Mesothelial cell of epicardium (in vitro differentiated cells): ENCODE measurements at regions not wholly inside any gene's neighbourhood (a gene's known extent, or its start where the extent isn't known, plus 50 kb on each side); places are given as distances from the start of the nearest gene placed in this dataset.

ENCODE experiments used
- DNase-seq, 2 experiments: peaks; one replicate each; pipeline ENCODE4 v3.0.0; 2021; ENCODE audit warnings: low spot score in 2 of 2; ENCODE audit not compliant: unreplicated experiment in 2 of 2
- H3K27ac Mint-ChIP-seq: 2 replicates; pipeline ENCODE4 v1.8.0; 2021; ENCODE audit warnings: mixed read lengths
- H3K27me3 Mint-ChIP-seq: 2 replicates; pipeline ENCODE4 v1.8.0; 2021; ENCODE audit warnings: low read depth, mixed read lengths
- H3K36me3 Mint-ChIP-seq: 2 replicates; pipeline ENCODE4 v1.8.0; 2021; ENCODE audit warnings: mixed read lengths
- H3K4me1 Mint-ChIP-seq: 2 replicates; pipeline ENCODE4 v1.8.0; 2021; ENCODE audit warnings: mixed read lengths
- H3K4me3 Mint-ChIP-seq: 2 replicates; pipeline ENCODE4 v1.8.0; 2021; ENCODE audit warnings: mild to moderate bottlenecking, moderate library complexity, mixed read lengths
- H3K9me3 Mint-ChIP-seq: 2 replicates; pipeline ENCODE4 v1.8.0; 2021; ENCODE audit warnings: mixed read lengths
- CTCF ChIP-seq: fragments of 200-600 bp; sonication (generic); IDR thresholded peaks from one replicate; pipeline ENCODE4 v1.5.0; 2021; ENCODE audit warnings: antibody characterized with exemption; ENCODE audit not compliant: unreplicated experiment

GRCh38 chr10:91012502-91012901 is 91.6 kb upstream of the ANKRD1 start:
- Mint-ChIP-seq H3K9me3 (peaks cover 8% of the 10 kb centered on the region), H3K4me1 (no peaks in the 10 kb centered on the region), H3K36me3 (no peaks in the 10 kb centered on the region), H3K27ac (no peak overlapping the region), H3K27me3 (peaks cover 2% of the 10 kb centered on the region), H3K4me3 (no peak overlapping the region)
- no peak for TF ChIP-seq CTCF
- DNase-seq = no peak

GRCh38 chr10:91013985-91014384 is 93.1 kb upstream of the ANKRD1 start:
- peaks cover 8% of the 10 kb centered on the region for H3K9me3 Mint-ChIP-seq
- no peak overlapping the region for H3K27ac Mint-ChIP-seq
- no peaks in the 10 kb centered on the region for H3K4me1 Mint-ChIP-seq
- H3K27me3 Mint-ChIP-seq = peaks cover 6% of the 10 kb centered on the region
- H3K36me3 Mint-ChIP-seq = no peaks in the 10 kb centered on the region
- no peak for TF ChIP-seq CTCF
- DNase-seq = no peak
- no peak overlapping the region for H3K4me3 Mint-ChIP-seq

DNA sequence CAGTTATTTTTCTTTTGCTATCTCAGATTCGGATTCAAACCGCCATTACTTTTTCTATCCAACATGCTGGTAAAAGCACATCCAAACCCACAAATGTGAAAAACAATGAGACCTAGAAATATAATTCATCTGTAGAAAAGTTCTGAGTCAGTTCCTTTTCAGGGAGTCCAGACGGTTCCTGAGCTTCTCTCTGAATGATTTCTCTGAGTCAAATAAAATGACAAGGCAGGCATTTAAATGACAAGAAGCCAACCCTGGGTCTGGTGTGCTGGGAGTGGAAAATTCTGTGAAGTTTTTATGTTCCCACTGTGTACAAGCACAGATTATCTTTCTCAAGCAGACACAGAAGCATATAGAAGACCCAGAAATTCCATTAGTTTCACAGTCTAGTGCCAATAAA is 96.3 kb upstream of the ANKRD1 start:
- Mint-ChIP-seq H3K27me3 (peaks cover 6% of the 10 kb centered on the region), H3K36me3 (no peaks in the 10 kb centered on the region), H3K4me3 (no peak overlapping the region)

GRCh38 chr10:91021901-91022300 is 101.0 kb upstream of the ANKRD1 start:
- peaks cover 23% of the 10 kb centered on the region for H3K4me1 Mint-ChIP-seq
- no peaks in the 10 kb centered on the region for H3K36me3 Mint-ChIP-seq
- no peak overlapping the region for H3K27ac Mint-ChIP-seq
- DNase-seq = no peak
- H3K9me3 Mint-ChIP-seq = peaks cover 4% of the 10 kb centered on the region
- no peak for TF ChIP-seq CTCF
- H3K27me3 Mint-ChIP-seq = peaks cover 12% of the 10 kb centered on the region
- no peak overlapping the region for H3K4me3 Mint-ChIP-seq

More for the DNA sequence above, 96.3 kb upstream of the ANKRD1 start:
- Mint-ChIP-seq H3K27ac (no peak overlapping the region), H3K4me1 (peaks cover 2% of the 10 kb centered on the region), H3K9me3 (peaks cover 1% of the 10 kb centered on the region)
- no peak for TF ChIP-seq CTCF
- no peak for DNase-seq

GRCh38 chr10:91022390-91022789 is 101.5 kb upstream of the ANKRD1 start:
- H3K4me3 Mint-ChIP-seq = no peak overlapping the region
- no peak overlapping the region for H3K27ac Mint-ChIP-seq
- no peaks in the 10 kb centered on the region for H3K36me3 Mint-ChIP-seq
- no peak for TF ChIP-seq CTCF
- H3K27me3 Mint-ChIP-seq = peaks cover 12% of the 10 kb centered on the region
- peaks cover 23% of the 10 kb centered on the region for H3K4me1 Mint-ChIP-seq
- no peak for DNase-seq
- peaks cover 4% of the 10 kb centered on the region for H3K9me3 Mint-ChIP-seq
